HepG2 (cell line): ENCODE measurements at regions not wholly inside any gene's neighbourhood (a gene's known extent, or its start where the extent isn't known, plus 50 kb on each side); places are given as distances from the start of the nearest gene placed in this dataset.
A peak's percentile ranks its signal among the peaks of the same experiment; 100 is the strongest.

Experiments
- ARID2 ChIP-seq: sonication (generic); formaldehyde crosslinking; IDR thresholded peaks from 2 replicates; pipeline ENCODE4 v1.8.1; 2022; ENCODE audit warnings: mild to moderate bottlenecking, missing genetic modification reagents, borderline replicate concordance
- GFI1 ChIP-seq: sonication (generic); formaldehyde crosslinking; IDR thresholded peaks from 2 replicates; pipeline ENCODE4 v1.5.0; 2020; ENCODE audit warnings: missing genetic modification reagents, mild to moderate bottlenecking, borderline replicate concordance
- HOXA3 ChIP-seq: sonication (generic); formaldehyde crosslinking; IDR thresholded peaks from 2 replicates; pipeline ENCODE4 v1.5.0; 2020; ENCODE audit warnings: missing genetic modification reagents
- RAD21 ChIP-seq: fragments of 450-650 bp; formaldehyde crosslinking; IDR thresholded peaks from 2 replicates; pipeline ENCODE4 v1.5.0; 2020; ENCODE audit warnings: mild to moderate bottlenecking
- SNAI1 ChIP-seq: sonication (generic); formaldehyde crosslinking; IDR thresholded peaks from 2 replicates; pipeline ENCODE4 v1.5.0; 2020; ENCODE audit warnings: mild to moderate bottlenecking, missing genetic modification reagents, borderline replicate concordance
- SRSF4 ChIP-seq: fragments of 200-400 bp; formaldehyde crosslinking; IDR thresholded peaks from one replicate; pipeline ENCODE4 v1.6.1; 2018; ENCODE audit warnings: mild to moderate bottlenecking, low read depth, low read length, moderate library complexity; ENCODE audit not compliant: poor library complexity, severe bottlenecking
- ZNF430 ChIP-seq: sonication (generic); formaldehyde crosslinking; IDR thresholded peaks from 2 replicates; pipeline ENCODE4 v1.9.0; 2021; ENCODE audit warnings: mild to moderate bottlenecking, missing genetic modification reagents
- TF ChIP-seq, protein P1 (sequence below): IDR thresholded peaks from 2 replicates; pipeline ENCODE4 v1.4.0; 2020; ENCODE audit warnings: mild to moderate bottlenecking, missing genetic modification reagents
- TF ChIP-seq, protein P2 (sequence below): sonication (generic); formaldehyde crosslinking; IDR thresholded peaks from 2 replicates; pipeline ENCODE4 v1.8.0; 2022; ENCODE audit warnings: low read depth, missing genetic modification reagents
- TF ChIP-seq, protein P3 (sequence below): sonication (generic); formaldehyde crosslinking; IDR thresholded peaks from 2 replicates; pipeline ENCODE4 v1.5.0; 2020; ENCODE audit warnings: missing genetic modification reagents
- TF ChIP-seq, protein P4 (sequence below): sonication (generic); formaldehyde crosslinking; IDR thresholded peaks from 2 replicates; pipeline ENCODE4 v1.8.0; 2022; ENCODE audit warnings: mild to moderate bottlenecking, missing genetic modification reagents
- TF ChIP-seq, protein P5 (sequence below): sonication (generic); formaldehyde crosslinking; IDR thresholded peaks from 2 replicates; pipeline ENCODE4 v1.5.0; 2020; ENCODE audit warnings: mild to moderate bottlenecking, missing genetic modification reagents
- TF ChIP-seq, protein P6 (sequence below): IDR thresholded peaks from 2 replicates; pipeline ENCODE4 v1.6.1; 2016; ENCODE audit warnings: missing compliant biosample characterization, missing genetic modification reagents, borderline replicate concordance

DNA sequence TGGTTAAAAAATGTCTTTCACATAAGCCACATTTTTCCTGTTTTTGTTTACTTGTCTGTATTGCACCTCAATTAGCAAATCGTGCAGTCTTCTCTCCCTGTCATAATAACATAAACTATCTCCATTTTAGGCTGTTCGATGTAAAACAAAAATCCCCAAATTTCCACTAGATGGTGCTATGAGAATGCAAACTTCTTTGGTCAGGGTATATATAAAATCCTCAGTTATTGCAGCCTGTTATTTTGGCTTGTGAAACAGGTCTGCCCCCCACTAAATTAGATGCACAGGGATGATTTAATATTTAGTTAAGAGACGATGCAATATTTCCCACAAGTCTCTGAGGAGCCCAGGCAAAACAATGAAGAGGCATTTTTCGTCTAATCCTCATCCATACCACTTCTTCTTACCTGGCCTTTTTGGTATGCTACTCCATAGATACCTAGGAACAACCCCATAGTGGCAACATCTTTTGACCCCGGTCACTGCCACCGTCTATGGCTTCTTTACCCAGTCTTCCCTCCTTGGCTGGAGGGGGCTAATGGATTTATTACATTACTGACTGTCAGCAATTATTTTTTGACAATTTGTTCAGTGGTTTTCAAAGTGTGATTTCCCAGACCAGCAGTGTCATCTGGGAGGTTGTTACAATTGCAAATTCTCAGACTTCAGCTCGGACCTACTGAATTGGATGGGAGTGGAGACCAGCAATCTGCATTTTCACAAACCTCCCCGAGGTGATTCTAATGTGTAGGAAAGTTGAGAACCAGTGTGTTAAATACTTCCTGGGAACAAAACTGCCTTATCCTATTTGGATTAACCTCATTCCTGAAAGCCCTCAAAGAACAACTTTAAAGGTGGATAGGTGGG is 117.4 kb upstream of the CWC22 start (continued):
- TF ChIP-seq GFI1 (CRISPR knock-in tag) (no peak), HOXA3 (CRISPR knock-in tag) (no peak), RAD21 (CRISPR knock-in tag) (peak; percentile 57; the same call in 1 of the 2 replicates), SRSF4 (no peak), ZNF430 (CRISPR knock-in tag) (no peak), SNAI1 (no peak), ARID2 (CRISPR knock-in tag) (no peak)
- TF ChIP-seq, protein P1, sequence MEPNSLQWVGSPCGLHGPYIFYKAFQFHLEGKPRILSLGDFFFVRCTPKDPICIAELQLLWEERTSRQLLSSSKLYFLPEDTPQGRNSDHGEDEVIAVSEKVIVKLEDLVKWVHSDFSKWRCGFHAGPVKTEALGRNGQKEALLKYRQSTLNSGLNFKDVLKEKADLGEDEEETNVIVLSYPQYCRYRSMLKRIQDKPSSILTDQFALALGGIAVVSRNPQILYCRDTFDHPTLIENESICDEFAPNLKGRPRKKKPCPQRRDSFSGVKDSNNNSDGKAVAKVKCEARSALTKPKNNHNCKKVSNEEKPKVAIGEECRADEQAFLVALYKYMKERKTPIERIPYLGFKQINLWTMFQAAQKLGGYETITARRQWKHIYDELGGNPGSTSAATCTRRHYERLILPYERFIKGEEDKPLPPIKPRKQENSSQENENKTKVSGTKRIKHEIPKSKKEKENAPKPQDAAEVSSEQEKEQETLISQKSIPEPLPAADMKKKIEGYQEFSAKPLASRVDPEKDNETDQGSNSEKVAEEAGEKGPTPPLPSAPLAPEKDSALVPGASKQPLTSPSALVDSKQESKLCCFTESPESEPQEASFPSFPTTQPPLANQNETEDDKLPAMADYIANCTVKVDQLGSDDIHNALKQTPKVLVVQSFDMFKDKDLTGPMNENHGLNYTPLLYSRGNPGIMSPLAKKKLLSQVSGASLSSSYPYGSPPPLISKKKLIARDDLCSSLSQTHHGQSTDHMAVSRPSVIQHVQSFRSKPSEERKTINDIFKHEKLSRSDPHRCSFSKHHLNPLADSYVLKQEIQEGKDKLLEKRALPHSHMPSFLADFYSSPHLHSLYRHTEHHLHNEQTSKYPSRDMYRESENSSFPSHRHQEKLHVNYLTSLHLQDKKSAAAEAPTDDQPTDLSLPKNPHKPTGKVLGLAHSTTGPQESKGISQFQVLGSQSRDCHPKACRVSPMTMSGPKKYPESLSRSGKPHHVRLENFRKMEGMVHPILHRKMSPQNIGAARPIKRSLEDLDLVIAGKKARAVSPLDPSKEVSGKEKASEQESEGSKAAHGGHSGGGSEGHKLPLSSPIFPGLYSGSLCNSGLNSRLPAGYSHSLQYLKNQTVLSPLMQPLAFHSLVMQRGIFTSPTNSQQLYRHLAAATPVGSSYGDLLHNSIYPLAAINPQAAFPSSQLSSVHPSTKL (CRISPR knock-in tag), result 0 out of 2 replicates have a peak, but pooled peaks have one; percentile 14
- TF ChIP-seq, protein P2, sequence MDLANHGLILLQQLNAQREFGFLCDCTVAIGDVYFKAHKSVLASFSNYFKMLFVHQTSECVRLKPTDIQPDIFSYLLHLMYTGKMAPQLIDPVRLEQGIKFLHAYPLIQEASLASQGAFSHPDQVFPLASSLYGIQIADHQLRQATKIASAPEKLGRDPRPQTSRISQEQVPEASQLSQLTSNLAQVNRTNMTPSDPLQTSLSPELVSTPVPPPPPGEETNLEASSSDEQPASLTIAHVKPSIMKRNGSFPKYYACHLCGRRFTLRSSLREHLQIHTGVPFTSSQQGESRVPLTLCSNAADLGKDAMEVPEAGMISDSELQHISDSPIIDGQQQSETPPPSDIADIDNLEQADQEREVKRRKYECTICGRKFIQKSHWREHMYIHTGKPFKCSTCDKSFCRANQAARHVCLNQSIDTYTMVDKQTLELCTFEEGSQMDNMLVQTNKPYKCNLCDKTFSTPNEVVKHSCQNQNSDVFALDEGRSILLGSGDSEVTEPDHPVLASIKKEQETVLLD, result no peak
- TF ChIP-seq, protein P3, sequence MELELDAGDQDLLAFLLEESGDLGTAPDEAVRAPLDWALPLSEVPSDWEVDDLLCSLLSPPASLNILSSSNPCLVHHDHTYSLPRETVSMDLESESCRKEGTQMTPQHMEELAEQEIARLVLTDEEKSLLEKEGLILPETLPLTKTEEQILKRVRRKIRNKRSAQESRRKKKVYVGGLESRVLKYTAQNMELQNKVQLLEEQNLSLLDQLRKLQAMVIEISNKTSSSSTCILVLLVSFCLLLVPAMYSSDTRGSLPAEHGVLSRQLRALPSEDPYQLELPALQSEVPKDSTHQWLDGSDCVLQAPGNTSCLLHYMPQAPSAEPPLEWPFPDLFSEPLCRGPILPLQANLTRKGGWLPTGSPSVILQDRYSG (CRISPR knock-in tag), result no peak
- TF ChIP-seq, protein P4, sequence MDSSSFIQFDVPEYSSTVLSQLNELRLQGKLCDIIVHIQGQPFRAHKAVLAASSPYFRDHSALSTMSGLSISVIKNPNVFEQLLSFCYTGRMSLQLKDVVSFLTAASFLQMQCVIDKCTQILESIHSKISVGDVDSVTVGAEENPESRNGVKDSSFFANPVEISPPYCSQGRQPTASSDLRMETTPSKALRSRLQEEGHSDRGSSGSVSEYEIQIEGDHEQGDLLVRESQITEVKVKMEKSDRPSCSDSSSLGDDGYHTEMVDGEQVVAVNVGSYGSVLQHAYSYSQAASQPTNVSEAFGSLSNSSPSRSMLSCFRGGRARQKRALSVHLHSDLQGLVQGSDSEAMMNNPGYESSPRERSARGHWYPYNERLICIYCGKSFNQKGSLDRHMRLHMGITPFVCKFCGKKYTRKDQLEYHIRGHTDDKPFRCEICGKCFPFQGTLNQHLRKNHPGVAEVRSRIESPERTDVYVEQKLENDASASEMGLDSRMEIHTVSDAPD, result no peak
- TF ChIP-seq, protein P5, sequence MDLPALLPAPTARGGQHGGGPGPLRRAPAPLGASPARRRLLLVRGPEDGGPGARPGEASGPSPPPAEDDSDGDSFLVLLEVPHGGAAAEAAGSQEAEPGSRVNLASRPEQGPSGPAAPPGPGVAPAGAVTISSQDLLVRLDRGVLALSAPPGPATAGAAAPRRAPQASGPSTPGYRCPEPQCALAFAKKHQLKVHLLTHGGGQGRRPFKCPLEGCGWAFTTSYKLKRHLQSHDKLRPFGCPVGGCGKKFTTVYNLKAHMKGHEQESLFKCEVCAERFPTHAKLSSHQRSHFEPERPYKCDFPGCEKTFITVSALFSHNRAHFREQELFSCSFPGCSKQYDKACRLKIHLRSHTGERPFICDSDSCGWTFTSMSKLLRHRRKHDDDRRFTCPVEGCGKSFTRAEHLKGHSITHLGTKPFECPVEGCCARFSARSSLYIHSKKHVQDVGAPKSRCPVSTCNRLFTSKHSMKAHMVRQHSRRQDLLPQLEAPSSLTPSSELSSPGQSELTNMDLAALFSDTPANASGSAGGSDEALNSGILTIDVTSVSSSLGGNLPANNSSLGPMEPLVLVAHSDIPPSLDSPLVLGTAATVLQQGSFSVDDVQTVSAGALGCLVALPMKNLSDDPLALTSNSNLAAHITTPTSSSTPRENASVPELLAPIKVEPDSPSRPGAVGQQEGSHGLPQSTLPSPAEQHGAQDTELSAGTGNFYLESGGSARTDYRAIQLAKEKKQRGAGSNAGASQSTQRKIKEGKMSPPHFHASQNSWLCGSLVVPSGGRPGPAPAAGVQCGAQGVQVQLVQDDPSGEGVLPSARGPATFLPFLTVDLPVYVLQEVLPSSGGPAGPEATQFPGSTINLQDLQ (CRISPR knock-in tag), result no peak
- TF ChIP-seq, protein P6, sequence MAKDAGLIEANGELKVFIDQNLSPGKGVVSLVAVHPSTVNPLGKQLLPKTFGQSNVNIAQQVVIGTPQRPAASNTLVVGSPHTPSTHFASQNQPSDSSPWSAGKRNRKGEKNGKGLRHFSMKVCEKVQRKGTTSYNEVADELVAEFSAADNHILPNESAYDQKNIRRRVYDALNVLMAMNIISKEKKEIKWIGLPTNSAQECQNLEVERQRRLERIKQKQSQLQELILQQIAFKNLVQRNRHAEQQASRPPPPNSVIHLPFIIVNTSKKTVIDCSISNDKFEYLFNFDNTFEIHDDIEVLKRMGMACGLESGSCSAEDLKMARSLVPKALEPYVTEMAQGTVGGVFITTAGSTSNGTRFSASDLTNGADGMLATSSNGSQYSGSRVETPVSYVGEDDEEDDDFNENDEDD (CRISPR knock-in tag), result no peak
